ENCODE measurements at regions not wholly inside any gene's neighbourhood (a gene's known extent, or its start where the extent isn't known, plus 50 kb on each side); places are given as distances from the start of the nearest gene placed in this dataset.
"Not testable (repeated sequence)": the region's sequence is repeated elsewhere in the genome, so short reads cannot be mapped to it uniquely, and the experiment has no call there.

GRCh38 chr3:159482241-159482993, 506.2 kb upstream of the IL12A start:
- no peak for DNase-seq

- DNase-seq: no peak
Observed at GRCh38 chr3:159482994-159483367, 505.7 kb upstream of the IL12A start.

GRCh38 chr3:159486580-159486979, 502.1 kb upstream of the IL12A start:
- DNase-seq: no peak

- DNase-seq: no peak
Observed at GRCh38 chr3:159487304-159487703, 501.3 kb upstream of the IL12A start.

GRCh38 chr3:159488602-159489001, 500.0 kb upstream of the IL12A start:
- DNase-seq: no peak

- no peak for DNase-seq
Observed at GRCh38 chr3:159497361-159497760, 491.3 kb upstream of the IL12A start.

- DNase-seq: peak; percentile 78
Observed at GRCh38 chr3:159499031-159499793, 489.4 kb upstream of the IL12A start.

- DNase-seq: no peak
Observed at GRCh38 chr3:159501029-159501428, 487.6 kb upstream of the IL12A start.

- no peak for DNase-seq
Observed at GRCh38 chr3:159502986-159503385, 485.6 kb upstream of the IL12A start.

- DNase-seq: not testable (repeated sequence)
Observed at GRCh38 chr3:159510988-159511387, 477.6 kb upstream of the IL12A start.

GRCh38 chr3:159513444-159513843, 475.2 kb upstream of the IL12A start:
- DNase-seq: no peak

GRCh38 chr3:159513867-159514380, 474.7 kb upstream of the IL12A start:
- no peak for DNase-seq

GRCh38 chr3:159517105-159517504, 471.5 kb upstream of the IL12A start:
- no peak for DNase-seq

GRCh38 chr3:159520638-159521037, 468.0 kb upstream of the IL12A start:
- no peak for DNase-seq

GRCh38 chr3:159522276-159522675, 466.4 kb upstream of the IL12A start:
- no peak for DNase-seq

GRCh38 chr3:159528251-159528895, 460.3 kb upstream of the IL12A start:
- no peak for DNase-seq

- DNase-seq: peak; percentile 8
Observed at GRCh38 chr3:159532577-159532976, 456.1 kb upstream of the IL12A start.

GRCh38 chr3:159534496-159534895, 454.1 kb upstream of the IL12A start:
- DNase-seq: no peak

- DNase-seq: no peak
Observed at GRCh38 chr3:159536876-159537275, 451.8 kb upstream of the IL12A start.

GRCh38 chr3:159538507-159538906, 450.1 kb upstream of the IL12A start:
- DNase-seq: no peak

GRCh38 chr3:159540882-159541495, 447.6 kb upstream of the IL12A start:
- no peak for DNase-seq

GRCh38 chr3:159548675-159549335, 439.8 kb upstream of the IL12A start:
- peak; percentile 26 for DNase-seq
